HUES64 (cell line): ENCODE measurements at regions not wholly inside any gene's neighbourhood (a gene's known extent, or its start where the extent isn't known, plus 50 kb on each side); places are given as distances from the start of the nearest gene placed in this dataset.
"Not testable (repeated sequence)": the region's sequence is repeated elsewhere in the genome, so short reads cannot be mapped to it uniquely, and the experiment has no call there.

Experiments
- H3K27ac ChIP-seq: 2 replicates; pipeline ENCODE4 v1.7.0; 2013; ENCODE audit warnings: low read depth, low read length, inconsistent platforms
- H3K27me3 ChIP-seq: 2 replicates; pipeline ENCODE4 v1.6.1; 2013; ENCODE audit warnings: mild to moderate bottlenecking, low read length; ENCODE audit not compliant: insufficient read depth
- H3K36me3 ChIP-seq: 2 replicates; pipeline ENCODE4 v1.6.1; 2013; ENCODE audit warnings: mild to moderate bottlenecking, low read length; ENCODE audit not compliant: insufficient read depth
- H3K4me1 ChIP-seq: 2 replicates; pipeline ENCODE4 v1.6.1; 2013; ENCODE audit warnings: mild to moderate bottlenecking, low read length, moderate library complexity; ENCODE audit not compliant: insufficient read depth
- H3K4me3 ChIP-seq: 2 replicates; pipeline ENCODE4 v1.5.1; 2013; ENCODE audit warnings: mild to moderate bottlenecking, low read length, moderate library complexity
- H3K9ac ChIP-seq: 2 replicates; pipeline ENCODE4 v1.6.1; 2013; ENCODE audit warnings: mild to moderate bottlenecking, low read depth, low read length
- H3K9me3 ChIP-seq: 2 replicates; pipeline ENCODE4 v1.6.1; 2013; ENCODE audit warnings: low read depth, low read length; ENCODE audit not compliant: insufficient read depth
- WGBS: fragments of 150-250, 120-280 bp; methylation state at CpG from one replicate; pipeline ENCODE4 v1.1.7; 2013; ENCODE audit warnings: missing lambda C conversion rate; 5-methylcytosine and 5-hydroxymethylcytosine counted together

GRCh38 chr15:20473465-20473864 is 68.1 kb downstream of the GOLGA6L6 start:
- WGBS: no CpG with 5 or more reads among the region's 2 CpGs
- not testable (repeated sequence) for H3K9ac ChIP-seq, H3K27ac ChIP-seq

GRCh38 chr15:20472983-20473382 is 68.6 kb downstream of the GOLGA6L6 start:
- H3K27ac ChIP-seq, H3K9ac ChIP-seq: not testable (repeated sequence)
- no CpG with 5 or more reads among the region's 4 CpGs for WGBS

More at GRCh38 chr15:20473465-20473864, 68.1 kb downstream of the GOLGA6L6 start:
- not testable (repeated sequence) for H3K4me3 ChIP-seq, H3K27me3 ChIP-seq, H3K4me1 ChIP-seq, H3K36me3 ChIP-seq, H3K9me3 ChIP-seq

GRCh38 chr15:20470810-20471209 is 70.8 kb downstream of the GOLGA6L6 start:
- not testable (repeated sequence) for H3K36me3 ChIP-seq, H3K4me3 ChIP-seq, H3K4me1 ChIP-seq, H3K27ac ChIP-seq, H3K9ac ChIP-seq, H3K9me3 ChIP-seq, H3K27me3 ChIP-seq
- no CpG with 5 or more reads among the region's 6 CpGs for WGBS

More at GRCh38 chr15:20472983-20473382, 68.6 kb downstream of the GOLGA6L6 start:
- not testable (repeated sequence) for H3K36me3 ChIP-seq, H3K27me3 ChIP-seq, H3K9me3 ChIP-seq, H3K4me3 ChIP-seq, H3K4me1 ChIP-seq

GRCh38 chr15:20441138-20441537 is 100.5 kb downstream of the GOLGA6L6 start:
- H3K9ac ChIP-seq, H3K9me3 ChIP-seq, H3K4me1 ChIP-seq, H3K27ac ChIP-seq, H3K27me3 ChIP-seq, H3K36me3 ChIP-seq, H3K4me3 ChIP-seq: not testable (repeated sequence)
- 96% methylated on average over 1 of the region's 3 CpGs for WGBS

GRCh38 chr15:20440390-20440789 is 101.2 kb downstream of the GOLGA6L6 start:
- not testable (repeated sequence) for H3K27ac ChIP-seq, H3K9ac ChIP-seq, H3K4me3 ChIP-seq, H3K9me3 ChIP-seq, H3K4me1 ChIP-seq, H3K36me3 ChIP-seq, H3K27me3 ChIP-seq
- 91% methylated on average over 11 of the region's 11 CpGs for WGBS

GRCh38 chr15:20439111-20439510 is 102.5 kb downstream of the GOLGA6L6 start:
- H3K9ac ChIP-seq, H3K4me1 ChIP-seq, H3K36me3 ChIP-seq, H3K27ac ChIP-seq, H3K9me3 ChIP-seq, H3K4me3 ChIP-seq, H3K27me3 ChIP-seq: not testable (repeated sequence)
- 97% methylated on average over 5 of the region's 15 CpGs for WGBS

- H3K36me3 ChIP-seq, H3K9ac ChIP-seq, H3K27ac ChIP-seq, H3K27me3 ChIP-seq, H3K4me3 ChIP-seq, H3K4me1 ChIP-seq, H3K9me3 ChIP-seq: not testable (repeated sequence)
- 82% methylated on average over 4 of the region's 8 CpGs for WGBS
Measured at GRCh38 chr15:20438255-20438654, 103.3 kb downstream of the GOLGA6L6 start.

GRCh38 chr15:20433468-20433867 is 108.1 kb downstream of the GOLGA6L6 start:
- no CpG with 5 or more reads among the region's 7 CpGs for WGBS
- not testable (repeated sequence) for H3K36me3 ChIP-seq, H3K27ac ChIP-seq, H3K9me3 ChIP-seq, H3K4me3 ChIP-seq, H3K4me1 ChIP-seq, H3K9ac ChIP-seq, H3K27me3 ChIP-seq

- no CpG with 5 or more reads among the region's 11 CpGs for WGBS
Measured at GRCh38 chr15:20430495-20430894, 111.1 kb downstream of the GOLGA6L6 start.

GRCh38 chr15:20420710-20421109 is 120.9 kb downstream of the GOLGA6L6 start:
- H3K4me3 ChIP-seq, H3K36me3 ChIP-seq, H3K9ac ChIP-seq, H3K27me3 ChIP-seq, H3K27ac ChIP-seq, H3K4me1 ChIP-seq: not testable (repeated sequence)
- WGBS: 43% methylated on average over 2 of the region's 2 CpGs
- peaks cover 64% of the 10 kb centered on the region for H3K9me3 ChIP-seq

More at GRCh38 chr15:20430495-20430894, 111.1 kb downstream of the GOLGA6L6 start:
- H3K27me3 ChIP-seq, H3K9ac ChIP-seq, H3K27ac ChIP-seq, H3K4me3 ChIP-seq, H3K4me1 ChIP-seq, H3K36me3 ChIP-seq, H3K9me3 ChIP-seq: not testable (repeated sequence)

GRCh38 chr15:20416618-20417017 is 125.0 kb downstream of the GOLGA6L6 start:
- H3K9ac ChIP-seq, H3K27ac ChIP-seq, H3K36me3 ChIP-seq, H3K4me3 ChIP-seq, H3K4me1 ChIP-seq, H3K27me3 ChIP-seq: not testable (repeated sequence)
- H3K9me3 ChIP-seq: peaks cover 60% of the 10 kb centered on the region
- 75% methylated on average over 7 of the region's 7 CpGs for WGBS

- not testable (repeated sequence) for H3K27me3 ChIP-seq, H3K4me3 ChIP-seq, H3K4me1 ChIP-seq, H3K36me3 ChIP-seq, H3K9ac ChIP-seq, H3K27ac ChIP-seq
- 97% methylated on average over 4 of the region's 4 CpGs for WGBS
- peaks cover 65% of the 10 kb centered on the region for H3K9me3 ChIP-seq
Measured at GRCh38 chr15:20409667-20410198, 131.9 kb downstream of the GOLGA6L6 start.
